HG03378 (cell line): ENCODE measurements at regions not wholly inside any gene's neighbourhood (a gene's known extent, or its start where the extent isn't known, plus 50 kb on each side); places are given as distances from the start of the nearest gene placed in this dataset.
"Not testable (repeated sequence)": the region's sequence is repeated elsewhere in the genome, so short reads cannot be mapped to it uniquely, and the experiment has no call there.

Experiments
- ATAC-seq: cut with Tn5 transposase; IDR thresholded peaks from one replicate; pipeline ENCODE4 v1.9.1; 2021; ENCODE audit warnings: mild to moderate bottlenecking, moderate library complexity; ENCODE audit not compliant: unreplicated experiment

- ATAC-seq = no peak
Measured at GRCh38 chr7:119545118-119545517, 727.9 kb upstream of the KCND2 start.

GRCh38 chr7:119555788-119556187 is 717.2 kb upstream of the KCND2 start:
- ATAC-seq = no peak

GRCh38 chr7:119556436-119556835 is 716.5 kb upstream of the KCND2 start:
- no peak for ATAC-seq

GRCh38 chr7:119561751-119562150 is 711.2 kb upstream of the KCND2 start:
- ATAC-seq = no peak

GRCh38 chr7:119562839-119563238 is 710.1 kb upstream of the KCND2 start:
- no peak for ATAC-seq

- ATAC-seq = no peak
Measured at GRCh38 chr7:119571666-119572065, 701.3 kb upstream of the KCND2 start.

GRCh38 chr7:119572132-119572531 is 700.8 kb upstream of the KCND2 start:
- ATAC-seq = no peak

GRCh38 chr7:119572541-119572940 is 700.4 kb upstream of the KCND2 start:
- ATAC-seq = no peak

- no peak for ATAC-seq
Measured at GRCh38 chr7:119578116-119578515, 694.9 kb upstream of the KCND2 start.

GRCh38 chr7:119594956-119595355 is 678.0 kb upstream of the KCND2 start:
- ATAC-seq = no peak

- ATAC-seq = no peak
Measured at GRCh38 chr7:119596651-119597050, 676.3 kb upstream of the KCND2 start.

GRCh38 chr7:119606297-119606696 is 666.7 kb upstream of the KCND2 start:
- ATAC-seq = no peak

GRCh38 chr7:119620769-119621168 is 652.2 kb upstream of the KCND2 start:
- no peak for ATAC-seq

- no peak for ATAC-seq
Measured at GRCh38 chr7:119623427-119623826, 649.5 kb upstream of the KCND2 start.

- ATAC-seq = no peak
Measured at GRCh38 chr7:119630406-119630969, 642.5 kb upstream of the KCND2 start.

GRCh38 chr7:119633812-119634211 is 639.2 kb upstream of the KCND2 start:
- ATAC-seq = not testable (repeated sequence)

- no peak for ATAC-seq
Measured at GRCh38 chr7:119640326-119640725, 632.6 kb upstream of the KCND2 start.

- ATAC-seq = no peak
Measured at GRCh38 chr7:119640861-119641260, 632.1 kb upstream of the KCND2 start.

- no peak for ATAC-seq
Measured at GRCh38 chr7:119643558-119643957, 629.4 kb upstream of the KCND2 start.

GRCh38 chr7:119647286-119647685 is 625.7 kb upstream of the KCND2 start:
- no peak for ATAC-seq

- not testable (repeated sequence) for ATAC-seq
Measured at GRCh38 chr7:119648752-119649151, 624.2 kb upstream of the KCND2 start.

GRCh38 chr7:119660080-119660479 is 612.9 kb upstream of the KCND2 start:
- no peak for ATAC-seq

GRCh38 chr7:119664601-119665000 is 608.4 kb upstream of the KCND2 start:
- ATAC-seq = no peak
